ENCODE measurements at regions not wholly inside any gene's neighbourhood (a gene's known extent, or its start where the extent isn't known, plus 50 kb on each side); places are given as distances from the start of the nearest gene placed in this dataset.

DNA sequence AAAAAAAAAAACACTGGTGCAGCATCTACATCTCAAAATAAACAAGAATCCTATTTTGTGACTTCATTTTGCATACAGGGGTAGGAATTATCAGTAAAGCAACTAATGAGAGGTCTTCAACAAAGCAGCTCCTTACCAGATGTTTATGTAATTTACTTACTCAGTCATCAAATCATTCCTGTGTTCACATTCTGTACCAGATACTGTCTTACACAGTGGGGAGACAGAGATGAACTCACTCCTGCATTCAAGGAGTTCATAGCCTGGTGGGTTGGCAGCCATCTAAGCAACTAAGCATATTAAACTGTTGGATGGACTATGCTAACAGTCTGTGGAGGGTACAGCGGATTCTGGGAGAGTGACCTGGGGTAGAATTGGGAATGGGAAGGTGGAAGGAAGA is 169.0 kb downstream of the OSR1 start:
- TF ChIP-seq, protein P1, sequence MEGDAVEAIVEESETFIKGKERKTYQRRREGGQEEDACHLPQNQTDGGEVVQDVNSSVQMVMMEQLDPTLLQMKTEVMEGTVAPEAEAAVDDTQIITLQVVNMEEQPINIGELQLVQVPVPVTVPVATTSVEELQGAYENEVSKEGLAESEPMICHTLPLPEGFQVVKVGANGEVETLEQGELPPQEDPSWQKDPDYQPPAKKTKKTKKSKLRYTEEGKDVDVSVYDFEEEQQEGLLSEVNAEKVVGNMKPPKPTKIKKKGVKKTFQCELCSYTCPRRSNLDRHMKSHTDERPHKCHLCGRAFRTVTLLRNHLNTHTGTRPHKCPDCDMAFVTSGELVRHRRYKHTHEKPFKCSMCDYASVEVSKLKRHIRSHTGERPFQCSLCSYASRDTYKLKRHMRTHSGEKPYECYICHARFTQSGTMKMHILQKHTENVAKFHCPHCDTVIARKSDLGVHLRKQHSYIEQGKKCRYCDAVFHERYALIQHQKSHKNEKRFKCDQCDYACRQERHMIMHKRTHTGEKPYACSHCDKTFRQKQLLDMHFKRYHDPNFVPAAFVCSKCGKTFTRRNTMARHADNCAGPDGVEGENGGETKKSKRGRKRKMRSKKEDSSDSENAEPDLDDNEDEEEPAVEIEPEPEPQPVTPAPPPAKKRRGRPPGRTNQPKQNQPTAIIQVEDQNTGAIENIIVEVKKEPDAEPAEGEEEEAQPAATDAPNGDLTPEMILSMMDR (IDR thresholded peaks at IDR 0.05; ENCODE audit: low read depth, low read length): no peak
- TF ChIP-seq EZH2phosphoT487 (IDR thresholded peaks at IDR 0.05; ENCODE audit: low read depth): no peak
